ENCODE measurements at regions not wholly inside any gene's neighbourhood (a gene's known extent, or its start where the extent isn't known, plus 50 kb on each side); places are given as distances from the start of the nearest gene placed in this dataset.

GRCh38 chr3:70854108-70854507 is 541.7 kb upstream of the MDFIC2 start:
- H3K9me3 ChIP-seq (replicated peaks in 1 of 11): no peaks in the 10 kb centered on the region
- H3K36me3 ChIP-seq: no peaks in the 10 kb centered on the region
- H3K4me2 ChIP-seq: peak overlapping the region in 6 of 11 experiments; percentile 4 to 24 (median 12); a peak in 6 of 22 replicates
- H3K4me1 ChIP-seq: peaks cover 7 to 31% (median 10%) of the 10 kb centered on the region in 10 experiments; a peak in 13 of 20 replicates
- peak overlapping the region in 3 of 11 experiments; percentile 1 to 7 (median 1); a peak in 3 of 22 replicates for H3K27ac ChIP-seq
- H3K9ac ChIP-seq: no peak overlapping the region
- H3K27me3 ChIP-seq: no peaks in the 10 kb centered on the region
- no peak overlapping the region for H3K4me3 ChIP-seq
- no peaks in the 10 kb centered on the region for H4K20me1 ChIP-seq
- TF ChIP-seq Cebpa-rat (IDR thresholded peaks at IDR 0.05): no peak

- H3K27ac ChIP-seq: no peak overlapping the region
- H3K4me1 ChIP-seq: peaks cover 7 to 31% (median 10%) of the 10 kb centered on the region in 10 experiments; a peak in 13 of 20 replicates
- H3K9me3 ChIP-seq (replicated peaks in 1 of 11): no peaks in the 10 kb centered on the region
- no peak overlapping the region for H3K9ac ChIP-seq
- no peak for TF ChIP-seq Cebpa-rat (IDR thresholded peaks at IDR 0.05)
- no peaks in the 10 kb centered on the region for H3K36me3 ChIP-seq
- no peak overlapping the region for H3K4me3 ChIP-seq
- H4K20me1 ChIP-seq: no peaks in the 10 kb centered on the region
- H3K4me2 ChIP-seq: 0 out of 22 replicates have a peak overlapping the region, but pooled peaks of 2 of the 11 experiments have one; percentile 3 to 23
- no peaks in the 10 kb centered on the region for H3K27me3 ChIP-seq
These were observed 540.9 kb upstream of the MDFIC2 start for GRCh38 chr3:70853161-70853944.

DNA sequence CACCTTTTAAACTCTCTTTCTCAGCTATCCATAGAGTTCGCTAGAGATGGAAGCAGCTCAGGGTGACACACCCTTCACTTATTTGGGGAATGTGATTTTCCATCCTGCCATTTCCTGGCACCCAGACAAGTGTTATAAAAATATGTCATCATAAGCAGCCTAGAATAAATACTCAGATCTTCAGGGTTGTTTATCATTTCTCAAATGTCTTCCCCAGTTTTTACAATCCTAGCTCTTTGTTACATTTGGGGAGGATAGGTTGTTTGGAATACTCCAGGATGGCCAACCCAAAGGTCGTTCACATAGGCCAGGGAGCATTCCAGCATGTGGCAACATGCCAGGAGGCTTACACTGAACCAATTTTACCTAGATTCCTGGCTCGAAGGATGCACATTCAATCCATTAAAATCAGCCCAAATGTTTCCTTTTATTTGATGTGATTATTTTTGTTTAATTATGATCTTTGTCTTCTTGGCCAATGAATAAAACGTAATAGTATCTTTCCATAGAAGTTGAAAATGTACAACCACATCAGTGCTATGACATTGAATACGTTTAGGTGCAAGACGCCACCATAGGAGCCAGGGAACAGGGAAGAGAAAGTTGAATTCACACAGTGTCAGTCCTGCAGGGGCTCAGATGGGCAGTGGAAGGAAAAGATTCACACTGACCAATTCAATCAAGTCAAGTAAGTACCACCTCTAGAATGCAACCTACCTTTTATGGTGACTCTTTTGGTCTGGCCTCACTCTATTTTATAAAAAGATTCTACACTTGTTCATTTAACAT is 537.7 kb upstream of the MDFIC2 start:
- H3K9ac ChIP-seq: no peak overlapping the region
- no peaks in the 10 kb centered on the region for H3K36me3 ChIP-seq
- H3K4me3 ChIP-seq: no peak overlapping the region
- no peaks in the 10 kb centered on the region for H4K20me1 ChIP-seq
- no peaks in the 10 kb centered on the region for H3K27me3 ChIP-seq
- no peak overlapping the region for H3K4me2 ChIP-seq
- no peak overlapping the region for H3K27ac ChIP-seq
- no peak for TF ChIP-seq Cebpa-rat (IDR thresholded peaks at IDR 0.05)
- peaks cover 7 to 17% (median 10%) of the 10 kb centered on the region in 10 experiments; a peak in 13 of 20 replicates for H3K4me1 ChIP-seq
- peaks cover 0 to 5% (median 0%) of the 10 kb centered on the region in 11 experiments; a peak in 1 of 22 replicates for H3K9me3 ChIP-seq (replicated peaks in 1 of 11)

DNA sequence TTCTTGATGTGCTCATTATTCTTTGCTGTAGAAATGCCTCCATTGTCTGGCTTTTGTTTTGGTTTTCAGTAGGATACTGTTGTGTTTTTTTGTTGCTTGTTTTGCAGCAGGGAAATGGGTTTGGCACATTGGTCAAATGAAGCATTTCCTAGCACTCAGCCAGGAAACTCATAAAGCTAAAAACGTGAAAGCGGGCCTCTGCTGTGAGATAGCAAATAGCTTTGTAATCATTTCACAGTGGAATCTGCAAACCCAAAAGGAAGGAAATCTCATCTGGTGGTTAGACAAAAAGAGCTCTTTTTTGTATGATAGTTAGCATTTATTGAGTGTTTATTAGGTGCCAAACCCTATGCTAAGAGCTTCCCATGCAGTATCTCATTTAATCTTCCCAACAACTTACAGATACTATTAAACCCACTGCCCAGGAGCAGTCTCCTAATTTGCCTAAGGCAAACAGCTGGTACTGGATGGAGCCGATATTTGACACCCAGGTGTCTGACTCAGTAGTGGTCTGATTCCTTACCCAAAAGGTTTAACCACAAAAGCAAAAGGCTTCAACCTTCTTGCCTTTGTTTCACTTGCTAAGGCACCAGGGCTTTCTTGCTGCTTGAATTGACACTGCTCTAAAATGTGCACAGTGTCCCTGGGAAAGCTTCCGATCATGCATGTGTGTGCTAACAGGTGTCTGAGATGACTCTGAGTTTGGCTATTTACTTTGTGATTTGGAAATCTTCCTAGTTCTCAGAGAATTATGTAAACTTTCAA is 527.9 kb upstream of the MDFIC2 start:
- TF ChIP-seq Cebpa-rat (IDR thresholded peaks at IDR 0.05): no peak
- H3K27ac ChIP-seq: no peak overlapping the region
- H3K4me1 ChIP-seq: peaks cover 0 to 8% (median 0%) of the 10 kb centered on the region in 10 experiments; a peak in 1 of 20 replicates
- H3K9ac ChIP-seq: no peak overlapping the region
- H3K4me3 ChIP-seq: no peak overlapping the region
- no peaks in the 10 kb centered on the region for H3K36me3 ChIP-seq
- no peaks in the 10 kb centered on the region for H3K27me3 ChIP-seq
- 0 out of 22 replicates have a peak overlapping the region, but pooled peaks of 1 of the 11 experiments have one; percentile 8 for H3K4me2 ChIP-seq
- H3K9me3 ChIP-seq (replicated peaks in 1 of 11): peaks cover 0 to 10% (median 8%) of the 10 kb centered on the region in 11 experiments; a peak in 5 of 22 replicates
- H4K20me1 ChIP-seq: no peaks in the 10 kb centered on the region

DNA sequence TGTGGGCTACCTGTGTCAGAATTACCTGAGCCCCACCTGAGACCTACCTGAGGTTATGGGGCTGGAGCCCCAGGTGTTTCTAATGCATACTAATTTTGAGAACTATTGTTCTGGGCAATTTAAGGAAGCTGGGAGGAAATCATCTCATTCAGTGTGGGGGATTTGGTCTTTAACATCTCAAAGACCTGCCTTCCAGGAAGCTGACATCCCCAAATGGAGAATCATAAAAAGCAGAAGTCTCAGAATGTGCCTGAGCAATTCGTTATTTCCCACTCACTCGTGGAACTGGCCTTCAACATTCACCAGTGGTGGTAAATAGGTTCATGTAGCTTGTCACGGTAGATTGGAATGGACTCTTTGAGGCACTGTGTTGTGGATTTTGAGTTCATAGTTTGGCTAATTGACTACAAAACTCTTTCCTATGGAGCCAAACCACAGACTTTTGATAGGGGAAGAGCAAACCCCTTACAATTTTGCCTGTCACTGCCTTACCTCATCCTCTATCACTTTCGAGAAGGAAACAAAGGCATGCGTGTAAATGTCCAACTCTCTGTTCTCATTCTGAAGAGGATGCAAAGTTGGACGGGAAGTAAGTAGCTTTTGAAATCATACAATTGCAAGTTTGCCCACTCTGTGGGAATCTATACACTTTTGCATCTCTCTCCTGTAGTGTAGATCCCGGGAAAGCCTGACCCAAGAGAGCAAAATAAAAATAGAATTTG is 521.0 kb upstream of the MDFIC2 start:
- peak overlapping the region in 3 of 11 experiments; percentile 3 to 56 (median 8); a peak in 4 of 22 replicates for H3K27ac ChIP-seq
- no peaks in the 10 kb centered on the region for H3K27me3 ChIP-seq
- no peak for TF ChIP-seq Cebpa-rat (IDR thresholded peaks at IDR 0.05)
- no peak overlapping the region for H3K9ac ChIP-seq
- peak overlapping the region in 3 of 11 experiments; percentile 14 to 60 (median 53); a peak in 4 of 22 replicates for H3K4me2 ChIP-seq
- peaks cover 0 to 12% (median 8%) of the 10 kb centered on the region in 11 experiments; a peak in 5 of 22 replicates for H3K9me3 ChIP-seq (replicated peaks in 1 of 11)
- H4K20me1 ChIP-seq: no peaks in the 10 kb centered on the region
- no peak overlapping the region for H3K4me3 ChIP-seq
- peaks cover 7 to 25% (median 14%) of the 10 kb centered on the region in 10 experiments; a peak in 17 of 20 replicates for H3K4me1 ChIP-seq
- no peaks in the 10 kb centered on the region for H3K36me3 ChIP-seq

DNA sequence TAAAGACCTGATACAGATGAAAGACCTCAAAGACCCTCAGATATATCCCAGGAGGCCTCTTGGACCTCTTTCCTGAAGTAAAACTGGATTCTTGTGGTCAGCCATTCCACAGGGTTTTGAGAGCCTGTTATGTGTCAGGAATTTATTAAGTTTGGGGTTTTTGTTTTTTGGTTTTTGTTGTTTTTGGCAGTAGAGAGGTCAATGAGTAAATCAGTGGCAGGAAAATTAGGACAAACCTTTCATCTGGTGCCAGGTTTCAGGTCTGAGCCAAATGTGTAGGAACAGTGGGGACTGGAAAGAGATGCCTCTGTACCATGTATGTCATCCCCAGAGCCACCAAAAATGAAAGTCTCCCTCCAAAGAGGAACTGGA is 520.4 kb upstream of the MDFIC2 start:
- peaks cover 0 to 12% (median 8%) of the 10 kb centered on the region in 11 experiments; a peak in 5 of 22 replicates for H3K9me3 ChIP-seq (replicated peaks in 1 of 11)
- no peak overlapping the region; a peak in 1 of 22 replicates for H3K9ac ChIP-seq
- no peaks in the 10 kb centered on the region for H3K36me3 ChIP-seq
- no peaks in the 10 kb centered on the region for H3K27me3 ChIP-seq
- TF ChIP-seq Cebpa-rat (IDR thresholded peaks at IDR 0.05): no peak
- H3K27ac ChIP-seq: peak overlapping the region in 3 of 11 experiments; percentile 3 to 56 (median 8); a peak in 4 of 22 replicates
- no peak overlapping the region for H3K4me3 ChIP-seq
- H4K20me1 ChIP-seq: no peaks in the 10 kb centered on the region
- H3K4me2 ChIP-seq: peak overlapping the region in 10 of 11 experiments; percentile 0 to 60 (median 28); a peak in 12 of 22 replicates
- H3K4me1 ChIP-seq: peaks cover 7 to 25% (median 14%) of the 10 kb centered on the region in 10 experiments; a peak in 17 of 20 replicates

DNA sequence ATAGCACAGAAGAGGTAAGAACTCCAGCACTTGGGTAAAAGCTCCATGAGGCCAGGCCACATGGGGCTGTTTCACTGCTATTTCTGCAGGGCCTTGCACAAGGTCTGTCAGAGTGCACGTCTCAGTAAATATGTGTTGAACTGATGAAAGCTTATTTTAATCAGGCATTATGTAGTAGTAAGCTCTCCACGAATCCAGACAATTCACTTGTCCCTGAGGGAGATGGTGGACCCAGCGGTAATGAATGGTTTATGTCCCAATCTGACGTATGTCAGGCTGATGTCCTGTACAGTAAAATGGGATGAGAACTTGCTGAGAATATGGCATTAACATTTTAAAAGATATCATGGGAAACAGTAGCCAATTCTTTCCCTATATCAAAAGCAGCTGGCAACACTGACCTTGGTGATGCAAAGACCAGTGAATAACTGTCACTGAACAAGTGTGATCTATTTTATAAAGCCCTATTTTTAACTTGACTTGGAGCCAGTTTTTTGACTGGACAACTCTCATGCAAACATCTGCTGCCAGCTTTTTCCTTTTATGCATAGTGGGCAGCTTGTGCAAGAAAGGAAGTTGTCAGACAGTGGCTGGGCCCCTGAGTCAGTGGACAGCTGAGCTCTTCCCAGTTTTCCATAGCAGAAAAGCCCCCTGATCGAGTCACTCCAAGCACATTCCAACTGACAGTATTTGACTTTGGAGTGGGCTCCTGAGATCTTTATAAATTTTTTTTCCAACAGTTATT is 519.8 kb upstream of the MDFIC2 start:
- no peak overlapping the region; a peak in 1 of 22 replicates for H3K9ac ChIP-seq
- peak overlapping the region in 3 of 11 experiments; percentile 3 to 56 (median 8); a peak in 4 of 22 replicates for H3K27ac ChIP-seq
- peaks cover 7 to 25% (median 14%) of the 10 kb centered on the region in 10 experiments; a peak in 17 of 20 replicates for H3K4me1 ChIP-seq
- H3K4me2 ChIP-seq: peak overlapping the region in 10 of 11 experiments; percentile 0 to 60 (median 28); a peak in 12 of 22 replicates
- no peak overlapping the region for H3K4me3 ChIP-seq
- H3K9me3 ChIP-seq (replicated peaks in 1 of 11): peaks cover 0 to 12% (median 8%) of the 10 kb centered on the region in 11 experiments; a peak in 5 of 22 replicates
- no peaks in the 10 kb centered on the region for H3K27me3 ChIP-seq
- no peaks in the 10 kb centered on the region for H3K36me3 ChIP-seq
- H4K20me1 ChIP-seq: no peaks in the 10 kb centered on the region
- no peak for TF ChIP-seq Cebpa-rat (IDR thresholded peaks at IDR 0.05)
